IPS-11a (cell line): ENCODE measurements at regions not wholly inside any gene's neighbourhood (a gene's known extent, or its start where the extent isn't known, plus 50 kb on each side); places are given as distances from the start of the nearest gene placed in this dataset.

Experiments
- H3K4me3 ChIP-seq: one replicate; pipeline ENCODE4 v1.5.1; 2013; ENCODE audit warnings: low read depth, low read length, control low read depth

GRCh38 chr1:59225594-59226316 lies 71.1 kb upstream of the FGGY start:
- no peak overlapping the region for H3K4me3 ChIP-seq

DNA sequence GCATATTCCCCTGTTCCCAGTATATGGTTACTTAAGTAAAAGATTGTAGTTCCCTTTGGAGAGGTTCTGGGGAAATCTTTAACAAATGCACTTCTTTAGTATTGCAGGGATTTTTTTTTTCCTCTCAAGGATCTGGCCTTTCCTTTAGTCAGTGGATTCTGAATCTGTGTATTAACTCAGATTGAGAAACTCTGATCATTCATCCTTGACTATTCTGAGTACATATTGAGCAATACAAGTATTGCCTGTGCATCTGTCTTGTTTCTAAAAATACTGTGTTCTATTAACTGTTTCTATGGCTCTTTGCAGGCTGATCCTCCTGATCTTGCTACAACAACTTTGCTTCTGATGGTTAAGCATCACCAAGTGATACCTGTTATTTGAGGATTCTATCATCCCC lies 67.8 kb upstream of the FGGY start:
- no peak overlapping the region for H3K4me3 ChIP-seq

GRCh38 chr1:59230622-59231021 lies 66.3 kb upstream of the FGGY start:
- H3K4me3 ChIP-seq, result no peak overlapping the region

DNA sequence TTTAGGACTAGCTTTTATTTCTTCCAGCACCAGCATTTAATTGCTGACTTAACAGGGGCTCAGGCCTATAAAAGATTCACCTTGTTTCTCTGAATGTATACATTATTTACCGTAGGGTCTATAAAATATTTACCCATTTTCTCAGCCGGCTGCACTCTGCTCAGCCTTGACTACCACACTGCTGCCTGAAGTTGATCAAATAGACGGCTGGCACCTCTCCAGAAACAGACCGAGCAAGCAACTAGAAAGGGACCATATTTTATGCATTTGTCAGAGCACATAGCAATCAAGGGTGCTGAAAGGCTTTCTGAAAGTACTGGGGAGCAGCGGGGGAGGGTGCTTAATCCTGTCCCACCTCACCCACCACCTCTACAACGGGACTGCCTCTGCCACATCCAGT lies 64.7 kb upstream of the FGGY start:
- H3K4me3 ChIP-seq, result no peak overlapping the region

GRCh38 chr1:59233444-59233843 lies 63.5 kb upstream of the FGGY start:
- H3K4me3 ChIP-seq, result no peak overlapping the region

- H3K4me3 ChIP-seq, result no peak overlapping the region
Measured at GRCh38 chr1:59236721-59237545, 60.0 kb upstream of the FGGY start.

DNA sequence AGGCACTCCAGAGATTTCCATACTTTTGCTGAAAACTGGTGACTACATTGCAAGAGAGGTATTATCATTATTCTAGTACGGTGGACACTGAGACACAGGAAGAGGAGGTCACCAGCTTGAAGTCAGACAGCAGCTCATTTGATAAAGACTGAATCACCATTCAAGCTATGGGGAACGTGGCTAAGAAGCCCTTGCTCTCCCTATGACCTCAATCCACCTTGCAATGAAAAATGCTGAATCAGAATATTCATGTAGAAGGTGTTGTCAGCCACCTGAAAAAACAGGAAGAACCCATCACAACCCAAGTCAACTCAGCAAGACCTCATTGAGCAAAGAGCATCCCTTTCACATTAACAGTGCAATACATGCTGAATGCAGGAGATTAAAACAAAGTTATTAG lies 59.0 kb upstream of the FGGY start:
- no peak overlapping the region for H3K4me3 ChIP-seq

- no peak overlapping the region for H3K4me3 ChIP-seq
Measured at GRCh38 chr1:59238333-59238934, 58.5 kb upstream of the FGGY start.

- H3K4me3 ChIP-seq, result no peak overlapping the region
Measured at GRCh38 chr1:59238993-59239392, 57.9 kb upstream of the FGGY start.

DNA sequence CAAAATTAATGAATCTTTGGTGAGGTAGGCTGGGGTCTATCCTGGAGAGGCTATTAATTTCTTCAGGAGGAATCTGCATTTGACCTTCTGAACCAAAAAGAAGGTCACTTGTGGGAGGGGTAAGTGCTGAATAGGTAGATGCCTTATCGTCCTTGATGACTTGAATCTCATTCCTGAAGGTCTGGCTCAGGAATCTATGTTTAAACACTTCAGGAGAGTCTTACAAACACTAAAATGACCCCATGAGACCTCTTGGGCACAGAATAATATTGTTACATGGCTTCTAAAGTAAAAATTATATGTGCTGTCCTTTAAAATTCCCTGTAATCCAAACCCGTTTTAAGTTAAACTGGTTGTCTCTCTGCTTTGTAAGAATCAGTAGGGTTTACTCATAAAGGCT lies 55.0 kb upstream of the FGGY start:
- no peak overlapping the region for H3K4me3 ChIP-seq

DNA sequence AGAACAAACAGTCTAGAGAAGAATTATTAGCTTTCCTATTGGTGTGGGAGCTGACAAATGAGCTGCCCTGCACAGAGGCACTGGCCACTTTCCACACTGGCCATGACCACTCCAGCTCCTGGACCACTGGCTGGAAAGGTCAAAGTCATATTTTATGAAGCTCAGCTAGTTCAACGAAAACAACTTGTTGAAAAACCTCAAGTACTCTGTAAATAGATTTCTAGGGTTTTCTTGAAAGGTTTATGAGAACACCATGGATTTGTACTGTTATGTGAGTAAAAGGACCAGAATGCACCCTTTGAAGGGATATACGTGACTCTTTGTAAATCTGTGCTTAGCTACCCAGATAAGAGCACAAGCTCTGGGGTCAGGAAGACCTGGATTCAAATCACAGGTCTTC lies 54.5 kb upstream of the FGGY start:
- H3K4me3 ChIP-seq, result no peak overlapping the region

DNA sequence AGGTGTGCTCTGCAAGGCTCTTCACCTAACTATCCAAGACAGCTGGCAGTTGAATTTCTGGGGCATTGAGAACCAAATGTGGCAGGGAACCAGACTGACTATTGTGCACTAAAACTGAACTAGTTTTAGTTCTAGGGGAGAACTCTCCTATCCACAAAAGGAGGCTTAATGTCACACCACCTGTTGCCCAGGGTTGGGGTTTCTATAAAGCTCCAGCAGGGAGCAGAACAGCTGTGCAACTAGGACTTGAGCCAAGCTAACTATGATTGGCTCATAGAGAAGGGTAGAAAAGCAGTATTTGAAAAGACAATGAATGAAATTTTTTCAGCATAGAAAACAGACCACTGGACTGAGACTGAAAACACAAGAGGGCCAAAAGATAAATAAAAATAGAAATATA lies 53.3 kb upstream of the FGGY start:
- H3K4me3 ChIP-seq, result no peak overlapping the region

DNA sequence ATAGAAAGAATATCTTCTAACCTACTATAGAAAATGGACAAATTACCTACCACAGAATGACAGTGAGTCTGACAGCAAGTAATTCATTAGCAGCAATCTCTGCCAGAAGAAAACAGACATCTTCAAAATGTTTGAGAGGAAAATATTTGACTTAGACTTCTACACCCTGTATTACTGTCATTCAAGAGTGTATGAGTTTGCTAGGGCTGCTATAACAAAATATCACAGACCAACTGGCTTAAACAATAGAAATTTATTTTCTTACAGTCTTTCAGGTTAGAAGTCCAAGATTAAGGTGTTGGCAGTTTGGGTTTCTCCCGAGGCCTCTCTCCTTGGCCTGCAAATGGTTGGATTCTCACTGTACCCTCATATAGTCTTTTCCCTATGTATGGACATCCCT lies 52.9 kb upstream of the FGGY start:
- H3K4me3 ChIP-seq, result no peak overlapping the region

- no peak overlapping the region for H3K4me3 ChIP-seq
Measured at GRCh38 chr1:59244891-59245290, 52.0 kb upstream of the FGGY start.
